Hepatocyte (in vitro differentiated cells): ENCODE measurements at regions not wholly inside any gene's neighbourhood (a gene's known extent, or its start where the extent isn't known, plus 50 kb on each side); places are given as distances from the start of the nearest gene placed in this dataset.

Experiments
- DNase-seq: peaks from one replicate; pipeline ENCODE4 v3.0.0-alpha.2; 2016; ENCODE audit warnings: low spot score
- H2AFZ ChIP-seq: fragments of 200-600 bp; sonication (generic); 2 replicates; pipeline ENCODE4 v1.6.0; 2016; ENCODE audit warnings: antibody characterized with exemption, mild to moderate bottlenecking
- H3K27ac ChIP-seq: fragments of 200-600 bp; sonication (generic); 2 replicates; pipeline ENCODE4 v1.5.1; 2016; ENCODE audit warnings: mild to moderate bottlenecking
- H3K27me3 ChIP-seq: fragments of 200-600 bp; sonication (generic); 2 replicates; pipeline ENCODE4 v1.6.1; 2016
- H3K36me3 ChIP-seq: fragments of 200-600 bp; sonication (generic); replicated peaks from 2 replicates; pipeline ENCODE4 v1.5.1; 2016; ENCODE audit warnings: low read depth; ENCODE audit not compliant: insufficient read depth
- H3K4me1 ChIP-seq: fragments of 200-600 bp; sonication (generic); 2 replicates; pipeline ENCODE4 v1.5.1; 2016; ENCODE audit warnings: mild to moderate bottlenecking, moderate library complexity; ENCODE audit not compliant: insufficient read depth
- H3K4me2 ChIP-seq: fragments of 200-600 bp; sonication (generic); 2 replicates; pipeline ENCODE4 v1.6.0; 2016
- H3K4me3 ChIP-seq: fragments of 200-600 bp; sonication (generic); 2 replicates; pipeline ENCODE4 v1.5.1; 2016; ENCODE audit warnings: mild to moderate bottlenecking
- H3K79me2 ChIP-seq: fragments of 200-600 bp; sonication (generic); 2 replicates; pipeline ENCODE4 v1.6.0; 2017; ENCODE audit warnings: mild to moderate bottlenecking
- H3K9me2 ChIP-seq: fragments of 200-600 bp; sonication (generic); replicated peaks from 2 replicates; pipeline ENCODE4 v1.6.0; 2017; ENCODE audit warnings: mild to moderate bottlenecking; ENCODE audit not compliant: insufficient read depth
- H3K9me3 ChIP-seq: fragments of 200-600 bp; sonication (generic); 2 replicates; pipeline ENCODE4 v1.5.1; 2016; ENCODE audit warnings: low read depth, mild to moderate bottlenecking
- H4K20me1 ChIP-seq: fragments of 200-600 bp; sonication (generic); 2 replicates; pipeline ENCODE4 v1.6.0; 2016; ENCODE audit warnings: mild to moderate bottlenecking; ENCODE audit not compliant: insufficient read depth, poor library complexity, severe bottlenecking
- CTCF ChIP-seq: fragments of 200-600 bp; sonication (generic); IDR thresholded peaks from 2 replicates; pipeline ENCODE4 v1.5.1; 2016; ENCODE audit warnings: antibody characterized with exemption, mild to moderate bottlenecking; ENCODE audit not compliant: poor library complexity
- EZH2 ChIP-seq: fragments of 200-600 bp; sonication (generic); IDR thresholded peaks from 2 replicates; pipeline ENCODE4 v1.6.1; 2016; ENCODE audit warnings: antibody characterized with exemption, mild to moderate bottlenecking, borderline replicate concordance
- EZH2phosphoT487 ChIP-seq: fragments of 200-600 bp; sonication (generic); IDR thresholded peaks from one replicate; pipeline ENCODE4 v1.6.1; 2018; ENCODE audit warnings: antibody characterized with exemption, mild to moderate bottlenecking, low read depth, moderate library complexity; ENCODE audit not compliant: unreplicated experiment, severe bottlenecking
- WGBS: methylation state at CpG from one replicate; pipeline ENCODE4 v1.1.6; 2016; ENCODE audit warnings: low lambda C conversion rate; ENCODE audit errors: missing lambda C conversion rate; 5-methylcytosine and 5-hydroxymethylcytosine counted together

- Histone ChIP-seq H3K4me2 (no peak overlapping the region), H3K4me3 (no peak overlapping the region), H3K79me2 (peaks cover 48% of the 10 kb centered on the region), H3K27me3 (peaks cover 11% of the 10 kb centered on the region), H4K20me1 (peaks cover 10% of the 10 kb centered on the region), H2AFZ (no peak overlapping the region), H3K9me2 (no peaks in the 10 kb centered on the region), H3K4me1 (peaks cover 23% of the 10 kb centered on the region), H3K9me3 (no peaks in the 10 kb centered on the region), H3K36me3 (no peaks in the 10 kb centered on the region), H3K27ac (no peak overlapping the region)
- WGBS = 66% methylated on average over 2 of the region's 2 CpGs
- DNase-seq = no peak
- TF ChIP-seq CTCF (no peak), EZH2phosphoT487 (no peak), EZH2 (no peak)
Observed at GRCh38 chr2:174680221-174680620, 82.6 kb upstream of the WIPF1 start.

DNA sequence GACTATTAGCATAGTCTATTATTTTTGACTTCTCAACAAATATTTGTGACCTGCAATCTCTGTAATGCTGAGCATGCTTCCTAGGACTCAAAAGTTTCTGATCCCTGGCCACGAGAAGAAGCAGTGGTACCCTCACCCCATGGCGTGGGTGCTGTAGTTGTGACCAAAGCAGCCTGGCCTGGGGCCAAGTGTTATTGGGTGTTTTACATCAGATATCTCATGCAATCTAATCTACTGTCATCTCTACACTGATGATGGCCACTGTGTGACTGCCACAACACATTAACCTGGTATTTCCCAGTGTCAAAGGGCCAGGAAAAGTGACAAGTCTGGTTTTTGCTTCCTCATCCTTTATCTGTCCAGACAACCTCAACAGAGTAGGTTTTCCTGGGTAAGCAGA is 80.8 kb upstream of the WIPF1 start:
- no peak for TF ChIP-seq EZH2phosphoT487
- TF ChIP-seq CTCF = no peak
- TF ChIP-seq EZH2 = no peak
- Histone ChIP-seq H3K4me1 (peaks cover 23% of the 10 kb centered on the region), H3K79me2 (peaks cover 49% of the 10 kb centered on the region), H2AFZ (no peak overlapping the region), H3K9me3 (no peaks in the 10 kb centered on the region), H4K20me1 (peaks cover 10% of the 10 kb centered on the region), H3K9me2 (no peaks in the 10 kb centered on the region), H3K4me2 (no peak overlapping the region), H3K36me3 (no peaks in the 10 kb centered on the region), H3K27me3 (no peaks in the 10 kb centered on the region), H3K27ac (no peak overlapping the region), H3K4me3 (no peak overlapping the region)
- no peak for DNase-seq
- 82% methylated on average over 2 of the region's 2 CpGs for WGBS

- no peak overlapping the region for H3K4me2 ChIP-seq
- H3K4me1 ChIP-seq = peaks cover 12% of the 10 kb centered on the region
- H3K27ac ChIP-seq = no peak overlapping the region
- no peak overlapping the region for H3K4me3 ChIP-seq
- H3K9me2 ChIP-seq = no peaks in the 10 kb centered on the region
- DNase-seq = no peak
- peaks cover 4% of the 10 kb centered on the region for H4K20me1 ChIP-seq
- WGBS = 92% methylated on average over 3 of the region's 5 CpGs
- no peaks in the 10 kb centered on the region for H3K27me3 ChIP-seq
- H3K9me3 ChIP-seq = no peaks in the 10 kb centered on the region
- no peaks in the 10 kb centered on the region for H3K36me3 ChIP-seq
- no peak overlapping the region for H2AFZ ChIP-seq
- TF ChIP-seq EZH2 = no peak
- no peak for TF ChIP-seq EZH2phosphoT487
- peaks cover 42% of the 10 kb centered on the region for H3K79me2 ChIP-seq
Observed at GRCh38 chr2:174675615-174676014, 78.0 kb upstream of the WIPF1 start.

DNA sequence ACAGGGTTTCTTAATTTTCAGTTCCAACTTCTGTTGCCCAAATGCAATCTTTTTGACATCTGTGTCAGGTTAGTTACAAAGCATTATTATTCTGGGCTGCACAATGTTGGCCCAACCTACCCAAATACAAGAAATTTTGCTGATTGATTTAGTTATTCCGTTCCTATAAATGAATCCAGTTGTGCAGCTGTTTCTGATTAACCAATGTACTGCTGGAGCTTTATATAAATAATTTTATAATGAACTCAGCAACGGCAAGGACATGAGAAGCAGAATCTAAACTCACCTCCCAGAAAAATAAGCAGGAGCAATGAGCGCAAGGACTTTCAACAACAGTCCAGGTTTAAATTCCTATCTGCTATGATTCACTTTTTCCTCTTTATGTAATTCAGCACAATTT is 76.3 kb upstream of the WIPF1 start:
- Histone ChIP-seq H3K4me3 (no peak overlapping the region), H4K20me1 (peaks cover 4% of the 10 kb centered on the region), H3K4me1 (peaks cover 17% of the 10 kb centered on the region), H3K9me3 (no peaks in the 10 kb centered on the region), H3K79me2 (peaks cover 25% of the 10 kb centered on the region), H3K4me2 (no peak overlapping the region), H3K9me2 (no peaks in the 10 kb centered on the region), H3K27ac (peak overlapping the region; percentile 79), H3K36me3 (no peaks in the 10 kb centered on the region), H2AFZ (no peak overlapping the region), H3K27me3 (no peaks in the 10 kb centered on the region)
- 67% methylated on average over 3 of the region's 3 CpGs for WGBS
- TF ChIP-seq EZH2phosphoT487 (no peak), CTCF (no peak), EZH2 (no peak)
- DNase-seq = no peak
